ENCODE measurements at regions not wholly inside any gene's neighbourhood (a gene's known extent, or its start where the extent isn't known, plus 50 kb on each side); places are given as distances from the start of the nearest gene placed in this dataset.

GRCh38 chr1:203969846-203970245 is 103.1 kb upstream of the SOX13 start:
- Histone ChIP-seq H3K18ac (ENCODE audit: extremely low read depth, low read length) (no peak overlapping the region), H2AK5ac (ENCODE audit: low read depth, low read length) (no peak overlapping the region), H4K8ac (ENCODE audit: extremely low read depth, insufficient read depth, low read length) (no peak overlapping the region), H3K4me2 (ENCODE audit: insufficient read depth in 1 of 2, low read depth in 2 of 2, low read length in 2 of 2) (no peak overlapping the region), H3K79me1 (ENCODE audit: low read depth, low read length) (no peaks in the 10 kb centered on the region), H2BK20ac (ENCODE audit: low read length) (no peak overlapping the region), H3K9me3 (ENCODE audit: insufficient read depth in 2 of 2, low read depth in 1 of 2, low read length in 1 of 2) (peaks cover 30 to 35% of the 10 kb centered on the region in 2 experiments), H3K56ac (replicated peaks; ENCODE audit: insufficient read length, low read depth, low read length) (no peak overlapping the region), H3K36me3 (ENCODE audit: control insufficient read depth in 2 of 4, insufficient read depth in 4 of 4, low read length in 3 of 4) (no peaks in the 10 kb centered on the region; a peak in 2 of 8 replicates), H3K23ac (ENCODE audit: insufficient read length) (no peak overlapping the region), H3K23me2 (ENCODE audit: low read depth, low read length) (no peaks in the 10 kb centered on the region), H3K27ac (ENCODE audit: low read depth, low read length) (no peak overlapping the region), H3K4me3 (ENCODE audit: extremely low read depth in 1 of 4, insufficient read depth in 2 of 4, low read depth in 3 of 4, low read length in 4 of 4) (no peak overlapping the region), H3K4ac (replicated peaks; ENCODE audit: insufficient read length, low read depth, low read length) (no peak overlapping the region), H4K91ac (replicated peaks; ENCODE audit: insufficient read length, low read length) (no peak overlapping the region), H4K20me1 (replicated peaks in 1 of 2; ENCODE audit: control insufficient read depth in 1 of 2, insufficient read depth in 2 of 2, low read length in 2 of 2) (no peaks in the 10 kb centered on the region), H2BK120ac (replicated peaks; ENCODE audit: low read depth, low read length) (no peak overlapping the region), H2BK5ac (ENCODE audit: low read depth, low read length) (no peak overlapping the region), H3K4me1 (replicated peaks in 1 of 4; ENCODE audit: control insufficient read depth in 3 of 4, insufficient read depth in 4 of 4, low read length in 3 of 4) (no peaks in the 10 kb centered on the region), H2BK15ac (ENCODE audit: low read length) (no peak overlapping the region), H4K5ac (ENCODE audit: insufficient read length, low read depth, low read length) (no peak overlapping the region), H2BK12ac (ENCODE audit: low read depth, low read length) (no peak overlapping the region), H3K14ac (ENCODE audit: insufficient read length) (no peak overlapping the region), H3K9ac (replicated peaks in 1 of 4; ENCODE audit: extremely low read depth in 1 of 4, low read depth in 3 of 4, low read length in 3 of 4) (no peak overlapping the region), H3K27me3 (replicated peaks in 1 of 4; ENCODE audit: control insufficient read depth in 3 of 4, extremely low read depth in 1 of 4, insufficient read depth in 3 of 4, low read length in 3 of 4) (no peaks in the 10 kb centered on the region), H3K79me2 (ENCODE audit: control insufficient read depth in 1 of 2, insufficient read depth in 2 of 2, low read length in 2 of 2) (no peaks in the 10 kb centered on the region), H2AFZ (ENCODE audit: low read length) (no peak overlapping the region)
- no peak for FAIRE-seq
- ChIA-PET POLR2A (ENCODE audit: partially characterized antibody) (no interaction called here), CTCF (ENCODE audit: partially characterized antibody) (interaction anchor here (0.9 kb wide), 1 partner anchor 99 kb away, joined by 4 read pairs; no protein-coding TSS in a partner anchor)
- WGBS, 2 experiments (ENCODE audit: extremely low coverage in 1 of 2, insufficient coverage in 1 of 2, insufficient read length in 1 of 2, insufficient replicate concordance in 2 of 2, low coverage in 1 of 2, low lambda C conversion rate in 2 of 2, missing lambda C conversion rate in 1 of 2), result 90% methylated on average over 3 of the region's 3 CpGs; no CpG with 5 or more reads in 1 of the 2 experiments
- TF ChIP-seq EZH2 (IDR thresholded peaks at IDR 0.05; ENCODE audit: low read depth, low read length, severe bottlenecking) (no peak), YY1 (IDR thresholded peaks at IDR 0.05; ENCODE audit: low read depth, low read length) (no peak), JUN (IDR thresholded peaks at IDR 0.05; ENCODE audit: low read depth, low read length) (no peak)
- no peak for DNase-seq (ENCODE audit: low read depth in 1 of 2, low spot score in 2 of 2)
